ENCODE measurements at regions not wholly inside any gene's neighbourhood (a gene's known extent, or its start where the extent isn't known, plus 50 kb on each side); places are given as distances from the start of the nearest gene placed in this dataset.

DNA sequence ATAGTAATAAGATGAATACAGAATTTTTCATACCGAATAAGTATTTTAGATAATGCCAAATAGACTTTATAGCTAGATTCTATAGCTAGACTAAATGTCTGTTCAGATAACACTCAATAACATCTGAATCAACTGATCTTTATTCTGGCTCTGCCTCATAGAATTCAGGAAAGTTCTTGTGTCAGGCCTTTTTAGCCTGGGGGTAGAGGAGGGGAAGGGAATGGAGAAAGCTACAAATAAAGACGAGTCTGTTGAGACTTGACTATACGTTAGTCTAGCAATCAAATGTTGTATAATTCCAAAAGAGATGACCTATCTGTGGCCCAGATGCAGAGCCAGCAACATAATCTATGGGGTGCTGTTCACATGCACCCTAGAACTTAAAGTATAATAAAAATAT, 106.6 kb upstream of the ABI3BP start:
- no peak for DNase-seq (ENCODE audit: low read depth)
- TF ChIP-seq, protein P1, sequence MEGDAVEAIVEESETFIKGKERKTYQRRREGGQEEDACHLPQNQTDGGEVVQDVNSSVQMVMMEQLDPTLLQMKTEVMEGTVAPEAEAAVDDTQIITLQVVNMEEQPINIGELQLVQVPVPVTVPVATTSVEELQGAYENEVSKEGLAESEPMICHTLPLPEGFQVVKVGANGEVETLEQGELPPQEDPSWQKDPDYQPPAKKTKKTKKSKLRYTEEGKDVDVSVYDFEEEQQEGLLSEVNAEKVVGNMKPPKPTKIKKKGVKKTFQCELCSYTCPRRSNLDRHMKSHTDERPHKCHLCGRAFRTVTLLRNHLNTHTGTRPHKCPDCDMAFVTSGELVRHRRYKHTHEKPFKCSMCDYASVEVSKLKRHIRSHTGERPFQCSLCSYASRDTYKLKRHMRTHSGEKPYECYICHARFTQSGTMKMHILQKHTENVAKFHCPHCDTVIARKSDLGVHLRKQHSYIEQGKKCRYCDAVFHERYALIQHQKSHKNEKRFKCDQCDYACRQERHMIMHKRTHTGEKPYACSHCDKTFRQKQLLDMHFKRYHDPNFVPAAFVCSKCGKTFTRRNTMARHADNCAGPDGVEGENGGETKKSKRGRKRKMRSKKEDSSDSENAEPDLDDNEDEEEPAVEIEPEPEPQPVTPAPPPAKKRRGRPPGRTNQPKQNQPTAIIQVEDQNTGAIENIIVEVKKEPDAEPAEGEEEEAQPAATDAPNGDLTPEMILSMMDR (IDR thresholded peaks at IDR 0.05; ENCODE audit: low read length, missing control alignments) = no peak

GRCh38 chr3:101096444-101096843, 103.2 kb upstream of the ABI3BP start:
- no peak for DNase-seq (ENCODE audit: low read depth)
- TF ChIP-seq, protein P1 (IDR thresholded peaks at IDR 0.05; ENCODE audit: low read length, missing control alignments) = no peak
- H3K4me3 ChIP-seq (replicated peaks; ENCODE audit: low read depth, low read length) = no peak overlapping the region

More for the DNA sequence above, 106.6 kb upstream of the ABI3BP start:
- H3K4me3 ChIP-seq (replicated peaks; ENCODE audit: low read depth, low read length) = no peak overlapping the region

DNA sequence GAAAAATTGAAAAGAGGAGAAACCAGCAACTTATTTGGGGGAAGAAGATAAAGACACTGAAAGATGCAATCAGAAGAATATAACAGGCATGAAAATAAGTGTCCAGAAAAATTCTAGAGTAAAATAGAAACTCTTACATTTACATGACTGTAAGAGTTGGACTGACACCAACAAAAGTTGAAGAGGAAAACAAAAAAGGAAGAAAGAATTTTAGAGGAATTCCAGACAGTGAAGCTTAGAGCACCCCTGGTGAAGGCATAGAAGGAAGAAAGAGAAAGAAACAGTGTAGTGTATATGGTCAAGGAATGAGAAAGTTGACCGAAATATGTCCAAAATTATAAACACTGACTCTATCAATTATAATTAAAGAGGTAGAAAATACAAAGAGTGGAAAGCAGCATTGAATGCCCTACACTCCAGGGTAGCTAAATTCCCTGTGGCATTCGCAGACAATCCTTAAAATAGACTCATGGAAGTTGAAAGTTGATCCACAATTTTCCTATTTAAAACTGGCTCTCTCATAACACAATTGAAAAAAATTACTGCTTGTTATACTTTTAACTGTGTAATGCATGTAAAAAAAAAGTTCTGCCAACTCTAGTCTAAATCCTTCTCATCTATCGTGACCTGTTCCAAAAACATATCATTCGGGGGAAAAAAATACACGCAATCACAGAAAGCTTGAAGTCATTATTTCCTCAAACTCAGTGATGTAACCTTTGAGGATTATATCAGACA, 102.6 kb upstream of the ABI3BP start:
- no peak overlapping the region for H3K4me3 ChIP-seq (replicated peaks; ENCODE audit: low read depth, low read length)
- TF ChIP-seq, protein P1 (IDR thresholded peaks at IDR 0.05; ENCODE audit: low read length, missing control alignments) = no peak
- no peak for DNase-seq (ENCODE audit: low read depth)

DNA sequence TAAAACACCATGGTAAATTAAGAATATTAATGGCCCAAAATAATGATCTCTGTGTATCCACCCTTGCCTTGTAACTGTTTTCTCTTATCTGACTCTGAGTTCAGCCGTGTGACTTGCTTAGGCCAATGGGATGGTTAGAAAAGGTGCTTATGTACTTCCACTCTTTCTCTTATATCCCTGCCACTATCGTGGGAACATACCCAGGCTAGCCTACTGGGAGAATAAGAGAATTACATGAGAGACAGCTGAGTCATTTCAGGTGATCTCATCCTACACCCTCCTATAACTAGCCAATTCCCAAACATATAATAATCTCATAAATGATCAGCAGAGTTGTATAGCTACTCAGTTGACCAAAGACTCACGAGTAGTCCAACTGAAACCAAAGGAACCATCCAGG, 98.3 kb upstream of the ABI3BP start:
- no peak overlapping the region for H3K4me3 ChIP-seq (replicated peaks; ENCODE audit: low read depth, low read length)
- TF ChIP-seq, protein P1 (IDR thresholded peaks at IDR 0.05; ENCODE audit: low read length, missing control alignments) = no peak
- DNase-seq (ENCODE audit: low read depth) = no peak

- DNase-seq (ENCODE audit: low read depth) = no peak
- TF ChIP-seq, protein P1 (IDR thresholded peaks at IDR 0.05; ENCODE audit: low read length, missing control alignments) = no peak
- H3K4me3 ChIP-seq (replicated peaks; ENCODE audit: low read depth, low read length) = no peak overlapping the region
Measured at GRCh38 chr3:101085752-101086151, 92.5 kb upstream of the ABI3BP start.

DNA sequence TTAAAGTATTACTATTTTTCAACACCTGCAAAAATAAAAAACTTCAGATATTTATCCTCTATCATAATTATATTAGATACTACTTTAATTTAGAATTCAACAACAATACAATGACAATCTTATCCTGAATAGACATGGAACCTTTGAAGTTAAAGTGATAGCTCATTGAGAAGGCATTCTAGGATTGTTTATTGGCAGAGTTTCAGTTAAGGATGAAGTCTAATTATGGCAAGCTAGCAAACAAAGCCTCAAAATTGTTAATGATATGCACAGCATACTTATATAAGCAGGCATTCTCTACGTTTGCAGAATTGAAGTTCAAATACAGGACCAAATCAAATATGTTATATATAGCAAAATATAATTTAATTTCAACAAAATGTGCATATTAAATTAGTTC, 91.2 kb upstream of the ABI3BP start:
- no peak for DNase-seq (ENCODE audit: low read depth)
- H3K4me3 ChIP-seq (replicated peaks; ENCODE audit: low read depth, low read length) = no peak overlapping the region
- TF ChIP-seq, protein P1 (IDR thresholded peaks at IDR 0.05; ENCODE audit: low read length, missing control alignments) = no peak

- DNase-seq (ENCODE audit: low read depth) = no peak
- TF ChIP-seq, protein P1 (IDR thresholded peaks at IDR 0.05; ENCODE audit: low read length, missing control alignments) = no peak
- no peak overlapping the region for H3K4me3 ChIP-seq (replicated peaks; ENCODE audit: low read depth, low read length)
Measured at GRCh38 chr3:101081999-101082398, 88.8 kb upstream of the ABI3BP start.
